T follicular helper cell (primary cell): ENCODE measurements at regions not wholly inside any gene's neighbourhood (a gene's known extent, or its start where the extent isn't known, plus 50 kb on each side); places are given as distances from the start of the nearest gene placed in this dataset.
"Not testable (repeated sequence)": the region's sequence is repeated elsewhere in the genome, so short reads cannot be mapped to it uniquely, and the experiment has no call there.

Source experiments
- DNase-seq: peaks from one replicate; pipeline ENCODE4 v3.0.0-alpha.2; 2020; ENCODE audit warnings: low read depth

GRCh38 chr7:142636751-142637150, 112.5 kb upstream of the PRSS1 start:
- peak; percentile 38 for DNase-seq

DNA sequence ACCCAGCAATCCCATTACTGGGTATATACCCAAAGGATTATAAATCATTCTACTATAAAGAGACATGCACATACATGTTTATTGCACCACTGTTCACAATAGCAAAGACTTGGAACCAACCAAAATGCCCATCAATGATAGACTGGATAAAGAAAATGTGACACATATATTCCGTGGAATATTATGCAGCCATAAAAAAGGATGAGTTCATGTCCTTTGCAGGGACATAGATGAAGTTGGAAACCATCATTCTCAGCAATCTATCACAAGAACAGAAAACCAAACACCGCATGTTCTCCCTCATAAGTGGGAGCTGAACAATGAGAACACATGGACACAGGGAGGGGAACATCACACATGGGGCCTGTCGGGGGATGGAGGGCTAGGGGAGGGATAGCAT, 113.2 kb upstream of the PRSS1 start:
- DNase-seq = not testable (repeated sequence)

- peak; percentile 30 for DNase-seq
Measured at GRCh38 chr7:142632271-142633134, 116.8 kb upstream of the PRSS1 start.

GRCh38 chr7:142629588-142630260, 119.5 kb upstream of the PRSS1 start:
- no peak for DNase-seq

GRCh38 chr7:142628945-142629344, 120.3 kb upstream of the PRSS1 start:
- no peak for DNase-seq

DNA sequence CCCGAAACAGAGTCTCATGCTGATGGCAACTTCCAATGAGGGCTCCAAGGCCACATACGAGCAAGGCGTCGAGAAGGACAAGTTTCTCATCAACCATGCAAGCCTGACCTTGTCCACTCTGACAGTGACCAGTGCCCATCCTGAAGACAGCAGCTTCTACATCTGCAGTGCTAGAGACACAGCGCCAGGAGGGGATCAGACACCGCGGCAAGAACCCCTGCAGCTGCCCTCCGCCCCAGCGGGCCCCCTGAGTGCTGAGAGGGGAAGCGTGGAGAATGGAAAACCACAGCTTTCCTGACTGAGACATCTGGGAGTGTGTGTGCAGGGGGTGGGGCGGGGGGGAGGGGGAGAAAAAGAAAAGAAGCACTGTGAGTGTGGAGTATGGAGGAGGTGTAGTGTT, 122.0 kb upstream of the PRSS1 start:
- DNase-seq = not testable (repeated sequence)

GRCh38 chr7:142626420-142627035, 122.7 kb upstream of the PRSS1 start:
- DNase-seq = peak; percentile 48

DNA sequence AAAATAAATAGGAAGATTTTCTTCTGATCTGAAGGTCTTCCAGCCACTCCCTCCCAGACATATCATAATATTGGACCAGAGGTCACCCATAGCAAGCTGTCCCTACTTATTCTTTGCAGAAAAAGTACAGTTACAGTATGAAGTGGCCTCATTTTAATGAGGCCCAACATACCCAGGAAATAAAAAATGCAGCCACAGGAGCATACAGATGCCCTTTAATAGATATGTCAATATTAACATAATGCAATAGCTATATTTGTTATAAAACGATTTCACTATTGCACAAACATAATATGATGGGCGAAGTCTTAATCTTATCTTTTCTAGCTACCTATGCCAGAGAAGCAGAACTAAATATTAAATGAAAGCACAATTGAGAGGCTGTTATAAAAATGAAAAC, 124.1 kb upstream of the PRSS1 start:
- DNase-seq = not testable (repeated sequence)

GRCh38 chr7:142620402-142620801, 128.9 kb upstream of the PRSS1 start:
- no peak for DNase-seq

- DNase-seq = no peak
Measured at GRCh38 chr7:142618655-142619351, 130.5 kb upstream of the PRSS1 start.

DNA sequence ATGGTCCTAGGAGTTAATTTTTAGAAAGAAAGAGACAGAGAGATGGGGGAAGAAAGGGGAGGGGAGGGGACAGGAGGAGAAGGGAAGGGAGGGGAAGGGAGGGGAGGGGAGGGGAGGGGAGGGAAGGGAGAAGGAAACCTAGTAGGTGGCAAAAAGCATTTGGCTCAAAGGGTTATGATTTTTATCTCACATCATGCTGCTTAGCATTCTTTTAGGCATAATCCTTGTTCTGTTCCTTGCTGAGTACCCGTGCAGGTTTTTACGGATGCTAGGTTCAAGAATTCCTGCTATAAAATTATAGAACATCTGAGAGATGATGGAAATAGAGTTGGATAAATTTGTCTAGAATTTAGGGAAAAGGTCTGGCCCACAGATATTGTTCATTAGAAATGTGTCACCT, 132.4 kb upstream of the PRSS1 start:
- no peak for DNase-seq

- DNase-seq = no peak
Measured at GRCh38 chr7:142616121-142616643, 133.1 kb upstream of the PRSS1 start.

DNA sequence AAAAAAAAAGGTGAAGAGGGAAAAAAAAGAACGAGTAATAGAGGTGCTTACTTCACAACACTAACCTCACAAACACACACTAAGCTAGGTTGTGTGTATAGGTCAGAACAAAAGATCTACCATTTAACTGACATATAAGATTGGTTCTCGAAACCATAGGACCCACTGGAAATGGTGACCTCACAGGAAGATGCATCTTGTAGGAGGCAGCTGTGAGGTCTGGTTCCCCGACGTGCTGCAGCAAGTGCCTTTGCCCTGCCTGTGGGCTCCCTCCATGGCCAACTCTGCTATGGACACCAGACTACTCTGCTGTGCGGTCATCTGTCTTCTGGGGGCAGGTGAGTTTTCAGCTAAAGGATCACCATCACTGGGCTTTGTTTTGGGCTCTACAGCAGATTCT, 133.8 kb upstream of the PRSS1 start:
- no peak for DNase-seq

- DNase-seq = no peak
Measured at GRCh38 chr7:142614116-142614515, 135.2 kb upstream of the PRSS1 start.

DNA sequence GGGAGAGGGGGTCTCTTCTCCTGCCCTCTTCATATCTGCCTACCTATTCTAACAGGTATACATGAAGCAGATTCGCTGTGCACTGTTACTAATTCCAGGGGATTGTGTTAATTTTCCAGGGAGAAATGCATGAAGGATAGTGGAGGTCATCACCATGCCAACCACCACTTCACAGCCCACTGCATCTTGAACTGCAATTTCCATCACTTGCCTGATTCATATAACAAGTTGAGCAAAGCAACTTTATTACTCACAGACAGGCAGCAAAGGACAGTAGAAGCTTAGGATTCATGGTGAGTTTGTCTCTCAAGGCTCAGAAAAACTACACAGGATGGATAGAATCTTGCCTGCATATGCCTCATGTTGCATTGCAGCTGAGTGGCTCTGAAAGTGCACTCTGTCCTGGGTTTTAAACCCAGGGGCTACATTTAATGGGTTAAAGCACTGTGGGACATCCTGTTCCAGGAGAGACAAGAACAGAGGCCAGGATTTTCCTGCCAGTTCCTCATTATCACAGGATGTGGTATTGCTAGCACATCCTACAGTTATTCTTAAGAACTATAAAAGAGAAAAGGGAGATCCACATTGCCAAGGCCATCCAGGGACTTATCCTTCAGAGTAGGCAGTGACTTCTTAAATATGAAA, 136.9 kb upstream of the PRSS1 start:
- no peak for DNase-seq

GRCh38 chr7:142611566-142612236, 137.6 kb upstream of the PRSS1 start:
- no peak for DNase-seq

DNA sequence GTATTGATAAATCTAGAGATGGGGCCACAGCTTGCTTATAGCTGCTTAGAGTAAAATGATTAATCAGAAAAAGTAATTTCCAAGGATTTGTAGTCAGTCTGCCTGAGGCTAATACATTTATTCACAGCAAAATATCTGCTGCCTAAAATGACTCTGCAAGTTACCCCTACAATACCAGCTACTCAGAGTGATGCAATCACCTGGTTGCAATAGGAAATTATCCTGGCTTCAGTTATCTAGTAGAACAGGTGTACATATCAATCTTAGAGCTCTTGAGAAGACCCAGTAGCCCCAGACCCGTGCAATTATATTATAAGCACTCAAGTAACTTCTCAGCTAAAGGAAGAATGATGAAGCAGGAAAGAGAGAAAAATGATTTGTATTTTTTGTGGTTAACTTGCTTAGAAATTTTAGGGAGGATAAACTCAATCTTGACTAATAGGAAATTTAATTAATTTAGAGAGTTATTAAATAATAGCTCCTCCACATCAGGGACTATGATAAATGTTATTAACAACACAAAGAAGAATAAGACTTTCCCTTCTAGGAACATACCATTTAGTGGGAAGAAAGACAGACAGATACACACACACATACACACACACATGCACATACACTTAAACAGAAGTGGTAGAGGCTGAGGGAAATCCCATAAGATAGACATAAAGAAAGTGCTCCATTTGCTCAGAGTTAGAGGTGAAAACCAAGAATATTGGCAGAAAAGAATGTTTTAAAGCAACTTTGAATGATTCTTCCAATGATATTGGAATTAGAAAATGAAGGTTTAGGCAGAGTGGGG, 140.4 kb upstream of the PRSS1 start:
- DNase-seq = no peak

- no peak for DNase-seq
Measured at GRCh38 chr7:142607351-142607750, 141.9 kb upstream of the PRSS1 start.

GRCh38 chr7:142606081-142606480, 143.2 kb upstream of the PRSS1 start:
- no peak for DNase-seq

DNA sequence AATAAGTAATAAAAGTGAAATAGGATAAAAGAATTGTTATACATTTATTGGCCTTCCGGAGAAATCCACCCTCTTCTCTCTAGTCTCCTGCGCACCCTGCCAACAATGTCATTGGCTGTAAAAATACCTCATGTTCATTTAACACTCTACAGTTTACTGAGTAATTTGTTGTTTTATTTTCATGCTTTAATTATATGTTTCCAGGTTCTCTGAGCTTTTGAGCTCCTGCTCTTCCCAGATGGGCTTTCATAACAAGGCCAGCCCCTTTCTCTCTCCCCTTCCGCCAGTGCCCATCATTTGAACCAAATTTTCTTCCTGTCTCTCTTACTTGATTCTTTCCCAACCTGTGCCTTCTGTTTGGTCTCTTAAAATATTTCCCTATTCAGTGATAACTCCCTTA, 144.6 kb upstream of the PRSS1 start:
- no peak for DNase-seq
